K562 (cell line): ENCODE measurements at regions not wholly inside any gene's neighbourhood (a gene's known extent, or its start where the extent isn't known, plus 50 kb on each side); places are given as distances from the start of the nearest gene placed in this dataset.

Source experiments
- ATAC-seq: fragments of 200-7000 bp; cut with Tn5 transposase; 3 replicates; pipeline ENCODE4 v1.9.1; 2020; ENCODE audit warnings: moderate library complexity
- BruUV-seq: library from RNA; stranded (reverse); fragments of 400-500 nt; replicated peaks from 2 replicates; lab custom pipeline; 2021; lab: Mats Ljungman, UMichigan
- CTCF ChIA-PET: fragments of 300-600 bp; formaldehyde crosslinking; extraction: SDS; loops from one replicate; lab custom pipeline; 2021; ENCODE audit warnings: low intra/inter-chr PET ratio; lab: Yijun Ruan, JAX
- POLR2A ChIA-PET: fragments of 300-600, 350-650 bp; sonication (Branson Sonifier 250); formaldehyde crosslinking; extraction: SDS; loops from one replicate; lab custom pipeline; 2021; ENCODE audit warnings: antibody characterized with exemption, inconsistent platforms; lab: Yijun Ruan, JAX
- DNase-seq, 4 experiments: peaks; one replicate each; pipeline versions ENCODE4 v3.0.0 to v3.0.0-alpha.2; 2011 to 2018; ENCODE audit warnings: low spot score in 3 of 4, mixed read lengths in 3 of 4; ENCODE audit errors: extremely low read depth in 1 of 4
- FAIRE-seq: peaks from 2 replicates; lab custom pipeline; 2011; peaks lifted over from hg19 to GRCh38; lab: Jason Lieb, UNC
- H2AFZ ChIP-seq: 2 replicates; pipeline ENCODE4 v1.6.0; 2011; ENCODE audit warnings: low read depth, low read length, control low read depth, inconsistent platforms
- H3K27ac ChIP-seq: fragments of 200-600 bp; 3 replicates; pipeline ENCODE4 v1.8.0; 2011; ENCODE audit warnings: low read depth, mild to moderate bottlenecking, control low read depth, inconsistent platforms, low read length, moderate library complexity, mixed read lengths; ENCODE audit errors: extremely low read depth
- H3K27me3 ChIP-seq, 2 experiments: fragments of 300-600 bp in 1 of 2; 2 replicates in 1 of 2; 3 replicates in 1 of 2; pipeline versions ENCODE4 v1.6.0 to v1.8.0; 2011; ENCODE audit warnings: inconsistent platforms in 2 of 2, low read length in 2 of 2, mild to moderate bottlenecking in 1 of 2, mixed read lengths in 1 of 2, moderate library complexity in 1 of 2; ENCODE audit not compliant: control insufficient read depth in 2 of 2, insufficient read depth in 2 of 2
- H3K36me3 ChIP-seq: fragments of 300-600 bp; 3 replicates; pipeline ENCODE4 v1.8.0; 2011; ENCODE audit warnings: mild to moderate bottlenecking, low read length, inconsistent platforms; ENCODE audit not compliant: control insufficient read depth, insufficient read depth
- H3K4me1 ChIP-seq, 2 experiments: fragments of 200-600 bp in 1 of 2; replicated peaks in 1 of 2; 2 replicates in 1 of 2; 3 replicates in 1 of 2; pipeline versions ENCODE4 v1.5.1 to v1.8.0; 2011; ENCODE audit warnings: inconsistent platforms in 2 of 2, low read length in 2 of 2, mild to moderate bottlenecking in 1 of 2, mixed read lengths in 1 of 2, moderate library complexity in 1 of 2; ENCODE audit not compliant: control insufficient read depth in 2 of 2, insufficient read depth in 2 of 2
- H3K4me2 ChIP-seq: 2 replicates; pipeline ENCODE4 v1.6.1; 2011; ENCODE audit warnings: low read length, control low read depth, inconsistent platforms, mixed read lengths; ENCODE audit not compliant: insufficient read depth
- H3K4me3 ChIP-seq: fragments of 200-600 bp; sonication (generic), shearing (Covaris generic); 2 replicates; pipeline ENCODE4 v1.5.1; 2016; ENCODE audit warnings: control low read depth, inconsistent platforms
- H3K79me2 ChIP-seq: fragments of 200-600 bp; 3 replicates; pipeline ENCODE4 v1.8.0; 2011; ENCODE audit warnings: low read length, inconsistent platforms; ENCODE audit not compliant: control insufficient read depth, insufficient read depth
- H3K9ac ChIP-seq, 2 experiments: 2 replicates each; pipeline versions ENCODE4 v1.6.0 to v1.6.1; 2011; ENCODE audit warnings: low read depth in 2 of 2, low read length in 2 of 2, control low read depth in 1 of 2, inconsistent platforms in 1 of 2, mild to moderate bottlenecking in 1 of 2, mixed read lengths in 1 of 2; ENCODE audit not compliant: insufficient read depth in 1 of 2
- H3K9me1 ChIP-seq: one replicate; pipeline ENCODE4 v1.6.0; 2011; ENCODE audit warnings: inconsistent platforms, mild to moderate bottlenecking, low read length, moderate library complexity; ENCODE audit not compliant: control insufficient read depth, insufficient read depth
- H3K9me3 ChIP-seq: replicated peaks from 2 replicates; pipeline ENCODE4 v1.5.1; 2011; ENCODE audit warnings: low read depth, low read length, inconsistent platforms; ENCODE audit not compliant: control insufficient read depth, insufficient read depth
- H4K20me1 ChIP-seq: replicated peaks from 2 replicates; pipeline ENCODE4 v1.6.1; 2011; ENCODE audit warnings: low read length, inconsistent platforms, mixed read lengths; ENCODE audit not compliant: control insufficient read depth, insufficient read depth
- FOXK2 ChIP-seq, 2 experiments: fragments of 450-650 bp; IDR thresholded peaks in 1 of 2; conservative IDR thresholded peaks in 1 of 2; 2 replicates each; pipeline ENCODE4 v1.6.1; 2016; ENCODE audit warnings: low read depth in 2 of 2, mild to moderate bottlenecking in 1 of 2
- HEY1 ChIP-seq: fragments of 250-450 bp; sonication (Bioruptor Pico); IDR thresholded peaks from 2 replicates; pipeline ENCODE4 v1.5.0; 2020; ENCODE audit warnings: mild to moderate bottlenecking, moderate library complexity, borderline replicate concordance
- HMGN3 ChIP-seq: IDR thresholded peaks from 2 replicates; pipeline ENCODE4 v1.6.1; 2011; ENCODE audit warnings: borderline replicate concordance, low read depth, mild to moderate bottlenecking, mixed read lengths, low read length; ENCODE audit not compliant: insufficient read length; ENCODE audit errors: extremely low read depth
- JUN ChIP-seq, 2 experiments: sonication (generic) in 1 of 2; formaldehyde crosslinking in 1 of 2; IDR thresholded peaks; 2 replicates each; pipeline versions ENCODE4 v1.6.1 to v1.8.0; 2012 to 2022; ENCODE audit warnings: borderline replicate concordance in 2 of 2, mild to moderate bottlenecking in 2 of 2, improper control_type of control experiment in 1 of 2, low read depth in 1 of 2, low read length in 1 of 2, missing genetic modification reagents in 1 of 2
- MEF2D ChIP-seq: conservative IDR thresholded peaks from 2 replicates; pipeline ENCODE4 v1.6.1; 2016; ENCODE audit warnings: low read depth, missing genetic modification characterization, missing compliant biosample characterization
- MTA1 ChIP-seq: fragments of 450-650 bp; IDR thresholded peaks from 2 replicates; pipeline ENCODE4 v1.6.1; 2017; ENCODE audit warnings: borderline replicate concordance
- PHB2 ChIP-seq: fragments of 450-650 bp; IDR thresholded peaks from 2 replicates; pipeline ENCODE4 v1.6.1; 2017; ENCODE audit warnings: low read depth
- SAFB ChIP-seq: fragments of 200-400 bp; formaldehyde crosslinking; IDR thresholded peaks from 2 replicates; pipeline ENCODE4 v1.6.1; 2017; ENCODE audit warnings: low read depth, low read length, borderline replicate concordance
- SNIP1 ChIP-seq: fragments of 450-650 bp; IDR thresholded peaks from 2 replicates; pipeline ENCODE4 v1.7.1; 2017; ENCODE audit warnings: low read depth, mild to moderate bottlenecking
- TSC22D4 ChIP-seq: fragments of 450-650 bp; IDR thresholded peaks from 2 replicates; pipeline ENCODE4 v1.6.1; 2016; ENCODE audit warnings: missing genetic modification characterization, missing biosample characterization, control low read depth
- ZKSCAN3 ChIP-seq: fragments of 250-450 bp; sonication (Bioruptor Pico); IDR thresholded peaks from 2 replicates; pipeline ENCODE4 v1.4.0; 2020
- ZNF124 ChIP-seq: sonication (generic); formaldehyde crosslinking; IDR thresholded peaks from 2 replicates; pipeline ENCODE4 v1.8.1; 2022; ENCODE audit warnings: missing genetic modification reagents
- ZNF140 ChIP-seq: fragments of 250-450 bp; sonication (Bioruptor Pico); IDR thresholded peaks from 2 replicates; pipeline ENCODE4 v1.8.0; 2021; ENCODE audit warnings: moderate library complexity, mild to moderate bottlenecking, inconsistent platforms
- ZNF766 ChIP-seq: fragments of 200-800 bp; sonication (Bioruptor generic); conservative IDR thresholded peaks from 2 replicates; pipeline ENCODE4 v1.6.1; 2016; ENCODE audit warnings: missing genetic modification characterization, missing compliant biosample characterization
- WGBS: fragments of 100-300 bp; shearing (Covaris generic); methylation state at CpG from one replicate; pipeline ENCODE4 v1.1.6; 2016; ENCODE audit warnings: low coverage, mixed read lengths; ENCODE audit not compliant: insufficient coverage; ENCODE audit errors: missing lambda C conversion rate; 5-methylcytosine and 5-hydroxymethylcytosine counted together
- in situ Hi-C: fragments of 300-500 bp; cut with MboI; formaldehyde crosslinking; loops from 4 replicates; pipeline ENCODE4 v1.15.0; 2018; ENCODE audit warnings: inconsistent platforms, mixed read lengths
- intact Hi-C: fragments of 100-400 bp; cut with micrococcal nuclease; formaldehyde crosslinking; loops from 2 replicates; pipeline ENCODE4 v1.14.2; 2022
- TF ChIP-seq, protein P1 (sequence below): IDR thresholded peaks from 2 replicates; pipeline ENCODE4 v1.6.1; 2014; ENCODE audit warnings: antibody characterized with exemption
- TF ChIP-seq, protein P2 (sequence below): fragments of 250-450 bp; sonication (Bioruptor Pico); IDR thresholded peaks from 2 replicates; pipeline ENCODE4 v1.5.1; 2021; ENCODE audit warnings: mild to moderate bottlenecking

DNA sequence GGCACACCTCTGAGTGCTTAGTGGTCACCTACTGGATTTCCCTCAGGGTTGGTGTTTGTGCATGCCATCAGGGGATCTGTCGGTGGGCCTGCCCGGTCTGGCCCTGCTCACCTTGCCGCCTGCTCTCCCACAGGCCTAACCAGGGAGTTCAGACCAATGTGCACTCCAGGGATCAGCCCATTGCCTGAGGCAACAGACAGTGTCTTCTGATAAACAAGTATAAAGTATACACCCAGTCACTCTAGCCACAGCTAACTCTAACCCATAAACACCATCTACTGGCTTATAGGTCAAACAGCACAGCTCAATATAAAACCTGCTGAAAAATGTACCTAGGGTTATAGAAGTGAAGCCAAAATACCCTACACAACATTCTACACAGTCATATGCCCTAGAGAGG, 1300.0 kb downstream of the PLA2G4A start (continued):
- TF ChIP-seq HEY1 = no peak
- TF ChIP-seq PHB2 = no peak

DNA sequence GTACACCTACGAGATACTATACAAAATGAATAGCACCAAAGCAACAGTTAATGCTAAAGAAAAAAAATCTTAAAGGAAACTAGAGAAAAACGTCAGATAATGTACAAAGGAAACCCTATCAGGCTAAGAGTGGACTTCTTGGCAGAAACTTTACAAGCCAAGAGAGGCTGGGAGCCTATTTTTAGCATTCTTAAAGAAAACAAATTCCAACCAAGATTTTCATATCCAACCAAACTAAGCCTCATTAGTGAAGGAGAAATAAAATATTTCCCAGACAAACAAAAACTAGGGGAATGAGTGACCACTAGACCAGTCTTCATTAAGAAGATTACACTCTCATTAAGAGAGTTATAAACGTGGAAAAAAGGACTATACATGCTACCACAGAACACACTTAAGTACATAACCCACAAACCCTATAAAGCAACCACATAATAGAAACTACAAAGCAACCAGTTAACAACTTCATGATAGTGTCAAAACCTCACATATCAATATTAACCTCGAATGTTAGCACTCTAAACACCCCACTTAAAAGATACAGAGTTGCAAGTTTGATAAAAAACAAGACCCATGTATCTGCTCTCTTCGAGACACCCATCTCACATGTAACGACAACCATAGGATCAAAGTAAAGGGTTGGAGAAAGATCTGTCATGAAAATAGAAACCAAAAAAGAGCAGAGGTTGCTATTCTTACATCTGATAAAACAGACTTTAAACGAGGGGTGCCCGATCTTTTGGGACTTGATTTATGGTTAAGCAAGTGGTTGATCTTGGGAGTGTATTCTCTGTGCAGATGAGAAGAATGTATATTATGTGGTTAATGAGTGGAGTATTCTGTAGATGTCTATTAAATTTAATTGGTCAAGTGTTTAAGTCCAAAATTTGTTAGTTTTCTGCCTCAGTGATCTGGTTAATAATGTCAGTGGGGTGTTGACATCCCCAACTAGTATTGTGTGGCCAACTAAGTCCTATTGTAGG, 1301.4 kb downstream of the PLA2G4A start:
- ChIA-PET CTCF (no interaction called here), POLR2A (no interaction called here)
- no peak for FAIRE-seq
- Histone ChIP-seq H3K9ac (no peak overlapping the region), H3K79me2 (no peaks in the 10 kb centered on the region), H3K4me3 (no peak overlapping the region), H2AFZ (no peak overlapping the region), H3K27me3 (no peaks in the 10 kb centered on the region), H3K9me3 (no peaks in the 10 kb centered on the region; the same call in 1 of the 2 replicates), H3K4me2 (no peak overlapping the region), H3K4me1 (no peaks in the 10 kb centered on the region), H3K36me3 (no peaks in the 10 kb centered on the region), H3K27ac (no peak overlapping the region), H3K9me1 (no peaks in the 10 kb centered on the region), H4K20me1 (no peaks in the 10 kb centered on the region)
- no TSS peak for BruUV-seq
- intact Hi-C loops (no loop called here), in situ Hi-C loops (no loop called here)
- ATAC-seq = no peak
- TF ChIP-seq HMGN3 (no peak), ZNF124 (no peak), ZNF766 (CRISPR knock-in tag) (no peak), FOXK2 (conservative IDR thresholded peaks at IDR 0.05 in 1 of 2, IDR thresholded peaks at IDR 0.05 in 1 of 2; ENCODE audit: low read depth in 2 of 2) (no peak), ZNF140 (no peak), MTA1 (no peak), ZKSCAN3 (no peak), MEF2D (no peak), SAFB (no peak), SNIP1 (no peak), JUN (IDR thresholded peaks at IDR 0.05; ENCODE audit: borderline replicate concordance, low read depth, low read length) (no peak), JUN (CRISPR knock-in tag; IDR thresholded peaks at IDR 0.05; ENCODE audit: borderline replicate concordance) (no peak), TSC22D4 (tag) (no peak)
- TF ChIP-seq, protein P1, sequence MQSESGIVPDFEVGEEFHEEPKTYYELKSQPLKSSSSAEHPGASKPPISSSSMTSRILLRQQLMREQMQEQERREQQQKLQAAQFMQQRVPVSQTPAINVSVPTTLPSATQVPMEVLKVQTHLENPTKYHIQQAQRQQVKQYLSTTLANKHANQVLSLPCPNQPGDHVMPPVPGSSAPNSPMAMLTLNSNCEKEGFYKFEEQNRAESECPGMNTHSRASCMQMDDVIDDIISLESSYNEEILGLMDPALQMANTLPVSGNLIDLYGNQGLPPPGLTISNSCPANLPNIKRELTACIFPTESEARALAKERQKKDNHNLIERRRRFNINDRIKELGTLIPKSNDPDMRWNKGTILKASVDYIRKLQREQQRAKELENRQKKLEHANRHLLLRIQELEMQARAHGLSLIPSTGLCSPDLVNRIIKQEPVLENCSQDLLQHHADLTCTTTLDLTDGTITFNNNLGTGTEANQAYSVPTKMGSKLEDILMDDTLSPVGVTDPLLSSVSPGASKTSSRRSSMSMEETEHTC = no peak
- TF ChIP-seq, protein P2, sequence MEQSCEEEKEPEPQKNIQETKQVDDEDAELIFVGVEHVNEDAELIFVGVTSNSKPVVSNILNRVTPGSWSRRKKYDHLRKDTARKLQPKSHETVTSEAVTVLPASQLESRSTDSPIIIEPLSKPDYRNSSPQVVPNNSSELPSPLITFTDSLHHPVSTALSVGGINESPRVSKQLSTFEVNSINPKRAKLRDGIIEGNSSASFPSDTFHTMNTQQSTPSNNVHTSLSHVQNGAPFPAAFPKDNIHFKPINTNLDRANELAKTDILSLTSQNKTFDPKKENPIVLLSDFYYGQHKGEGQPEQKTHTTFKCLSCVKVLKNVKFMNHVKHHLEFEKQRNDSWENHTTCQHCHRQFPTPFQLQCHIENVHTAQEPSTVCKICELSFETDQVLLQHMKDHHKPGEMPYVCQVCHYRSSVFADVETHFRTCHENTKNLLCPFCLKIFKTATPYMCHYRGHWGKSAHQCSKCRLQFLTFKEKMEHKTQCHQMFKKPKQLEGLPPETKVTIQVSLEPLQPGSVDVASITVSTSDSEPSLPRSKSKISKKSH (CRISPR knock-in tag) = no peak
- DNase-seq = no peak
- 0% methylated on average over 8 of the region's 8 CpGs for WGBS
